GM18867 (cell line): ENCODE measurements at regions not wholly inside any gene's neighbourhood (a gene's known extent, or its start where the extent isn't known, plus 50 kb on each side); places are given as distances from the start of the nearest gene placed in this dataset.
A peak's percentile ranks its signal among the peaks of the same experiment; 100 is the strongest.

Source experiments
- ATAC-seq: cut with Tn5 transposase; IDR thresholded peaks from one replicate; pipeline ENCODE4 v1.9.1; 2021; ENCODE audit warnings: mild to moderate bottlenecking, moderate library complexity; ENCODE audit not compliant: unreplicated experiment

GRCh38 chr13:50587115-50587514, 256.4 kb downstream of the DLEU7 start:
- no peak for ATAC-seq

DNA sequence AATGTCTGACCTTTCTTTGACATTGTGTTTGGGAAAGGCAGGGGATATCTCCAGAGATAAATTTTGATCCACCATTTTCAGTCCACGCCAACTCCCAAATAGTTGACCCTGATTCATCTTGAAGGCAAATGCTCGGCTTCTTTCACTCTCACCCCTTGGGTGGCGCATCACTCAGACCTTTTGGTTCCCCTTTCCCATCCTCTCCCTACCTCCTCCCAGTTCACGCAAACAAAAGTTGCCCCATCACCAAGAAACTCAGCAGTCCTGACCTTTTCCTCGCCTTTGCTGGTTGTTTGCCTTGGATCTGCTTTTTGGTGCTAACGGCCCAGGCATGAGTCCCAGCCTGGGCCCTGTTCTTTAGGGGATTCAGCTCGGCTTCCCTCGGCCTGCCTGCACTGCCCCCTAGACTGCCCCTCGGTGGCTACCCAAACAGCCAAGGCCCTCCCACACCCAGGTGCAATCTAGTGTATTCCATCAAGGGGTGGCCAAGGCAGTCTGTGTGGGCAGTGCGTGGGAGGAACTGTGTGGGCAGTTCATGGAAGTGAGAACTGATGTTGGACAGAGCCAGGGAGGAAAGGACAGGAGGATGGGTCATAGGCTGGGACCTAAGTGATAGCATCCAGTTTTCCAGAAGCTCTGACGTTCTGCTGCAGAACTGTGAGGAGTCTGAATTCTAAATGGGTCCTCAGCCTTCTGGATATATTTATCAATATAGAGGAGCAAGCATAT, 255.7 kb downstream of the DLEU7 start:
- no peak for ATAC-seq

DNA sequence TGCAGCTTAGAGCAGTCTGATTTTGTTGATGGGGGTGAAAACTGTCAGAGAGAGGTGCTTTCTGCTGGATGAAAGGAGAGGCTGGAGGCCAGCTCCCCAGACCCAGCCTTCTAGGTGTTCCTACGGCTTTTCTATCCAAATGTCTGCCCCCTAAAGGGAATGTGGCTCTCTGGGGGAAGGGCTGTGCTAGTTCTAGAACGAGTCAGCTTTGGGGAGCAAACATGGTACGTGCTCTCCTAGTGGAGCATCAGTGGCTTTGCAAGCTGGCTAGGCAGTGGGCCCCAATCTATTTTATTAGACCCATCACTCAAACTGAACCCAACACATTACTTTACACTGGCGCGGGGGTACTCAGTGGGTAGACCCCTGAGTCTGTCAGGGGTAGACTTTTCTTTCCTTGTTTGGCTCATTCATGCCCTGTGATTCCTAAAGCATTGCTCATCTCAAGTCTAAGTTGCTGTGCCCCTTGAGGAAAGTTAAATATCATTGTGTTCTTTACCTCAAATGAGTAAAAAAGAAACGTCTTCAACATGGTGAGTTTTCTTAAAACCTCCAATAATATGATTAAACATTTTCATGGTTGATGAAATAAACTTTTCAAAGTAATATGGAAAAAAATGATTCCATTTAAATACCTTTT, 254.9 kb downstream of the DLEU7 start:
- ATAC-seq: no peak

- ATAC-seq: no peak
Measured at GRCh38 chr13:50589139-50589538, 254.4 kb downstream of the DLEU7 start.

DNA sequence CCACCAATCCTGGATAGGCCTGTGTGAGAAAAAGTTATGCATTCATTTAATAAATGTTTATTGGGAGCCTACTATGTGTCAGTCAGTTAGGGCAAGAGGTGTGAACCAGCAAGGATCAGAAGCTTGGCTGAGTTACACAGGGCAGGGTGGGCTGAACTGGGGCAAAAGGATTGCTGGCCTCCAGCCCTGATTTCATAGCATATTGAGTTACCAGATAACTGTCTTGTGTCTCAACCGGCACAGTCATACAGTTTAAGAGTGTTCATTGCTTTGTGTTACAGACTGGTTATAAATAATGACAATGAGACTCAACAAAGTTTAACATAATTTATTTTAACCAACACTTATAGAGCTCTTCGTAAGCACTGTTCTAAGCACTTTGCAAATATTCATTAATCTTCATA, 253.8 kb downstream of the DLEU7 start:
- ATAC-seq: no peak

GRCh38 chr13:50592412-50593155, 250.9 kb downstream of the DLEU7 start:
- no peak for ATAC-seq

DNA sequence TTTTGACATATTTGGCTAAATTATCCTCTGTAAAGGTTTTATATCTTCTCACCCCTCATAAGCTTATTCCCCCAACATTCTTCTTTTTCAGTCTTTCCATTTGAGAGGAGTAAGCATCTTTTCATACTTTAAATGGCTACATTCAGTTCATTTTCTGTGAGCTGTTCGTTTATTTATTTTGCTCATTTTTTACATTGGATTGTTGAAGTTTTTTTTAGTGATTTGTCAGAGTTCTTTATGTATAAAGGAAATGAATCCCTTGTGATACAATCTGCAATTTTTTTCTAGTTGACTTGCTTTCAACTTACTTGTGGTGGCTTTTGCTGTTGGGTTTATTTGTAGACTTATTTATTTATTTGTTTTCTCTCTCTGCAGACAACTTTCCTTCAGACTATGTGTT, 250.3 kb downstream of the DLEU7 start:
- no peak for ATAC-seq

DNA sequence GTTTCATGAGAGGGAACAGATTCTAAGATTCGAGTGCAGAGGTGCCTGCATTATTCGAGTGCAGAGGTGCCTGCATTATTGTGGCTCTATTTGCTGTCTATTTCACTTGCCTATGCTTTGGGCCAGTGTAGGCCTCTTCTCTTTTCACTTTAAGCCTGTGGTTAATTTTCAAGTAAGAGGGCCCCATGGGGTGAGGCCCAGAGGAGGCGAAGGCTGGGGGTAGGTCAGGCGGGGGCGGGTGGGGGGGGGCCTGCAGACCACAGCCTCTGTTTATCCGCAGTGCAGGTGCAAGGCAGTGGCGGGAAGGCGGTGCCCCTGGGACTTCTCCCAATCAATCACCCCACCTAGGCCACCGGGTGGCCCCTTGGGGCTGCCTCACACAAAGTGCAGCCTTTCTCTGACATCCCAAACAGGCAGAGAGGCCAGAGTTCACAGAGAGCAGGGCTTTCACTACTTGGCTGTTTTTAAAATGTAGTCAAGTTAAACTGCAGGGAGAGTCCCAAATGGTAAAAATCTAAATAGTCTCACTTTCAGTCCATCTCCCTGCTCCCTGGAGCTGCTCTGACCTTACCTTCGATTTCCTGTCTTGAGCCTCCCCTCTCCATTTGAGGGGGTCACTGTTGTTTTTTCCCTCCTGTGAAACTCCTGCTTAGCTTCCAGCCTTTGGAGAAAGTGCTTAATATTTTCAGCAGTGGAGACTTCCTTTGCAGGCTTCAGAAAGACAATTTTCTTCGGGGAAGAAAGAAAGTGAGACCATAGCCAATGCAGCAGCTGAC, 249.0 kb downstream of the DLEU7 start:
- ATAC-seq: peak; percentile 86

GRCh38 chr13:50595196-50595595, 248.3 kb downstream of the DLEU7 start:
- ATAC-seq: no peak

- ATAC-seq: no peak
Measured at GRCh38 chr13:50596156-50596555, 247.3 kb downstream of the DLEU7 start.

DNA sequence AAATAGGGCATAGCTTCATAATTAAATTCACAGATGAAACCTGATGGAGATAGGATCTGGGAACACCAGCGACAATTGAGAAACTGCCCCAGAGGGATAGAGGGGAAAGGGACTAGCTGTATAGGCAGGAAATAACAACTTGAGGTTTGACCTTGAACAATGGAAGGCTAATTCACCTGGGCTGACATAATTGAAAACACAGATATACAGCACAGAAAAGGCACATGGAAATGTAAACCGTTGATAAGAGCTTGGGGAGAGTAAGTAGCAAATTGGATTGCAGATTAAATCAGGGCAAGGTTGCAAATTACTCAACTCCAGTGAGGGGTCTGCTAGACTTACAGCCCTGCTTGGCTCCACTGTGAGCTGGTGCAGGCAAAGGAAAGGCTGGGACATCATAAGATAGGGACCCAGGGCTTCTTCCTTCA, 246.7 kb downstream of the DLEU7 start:
- no peak for ATAC-seq

DNA sequence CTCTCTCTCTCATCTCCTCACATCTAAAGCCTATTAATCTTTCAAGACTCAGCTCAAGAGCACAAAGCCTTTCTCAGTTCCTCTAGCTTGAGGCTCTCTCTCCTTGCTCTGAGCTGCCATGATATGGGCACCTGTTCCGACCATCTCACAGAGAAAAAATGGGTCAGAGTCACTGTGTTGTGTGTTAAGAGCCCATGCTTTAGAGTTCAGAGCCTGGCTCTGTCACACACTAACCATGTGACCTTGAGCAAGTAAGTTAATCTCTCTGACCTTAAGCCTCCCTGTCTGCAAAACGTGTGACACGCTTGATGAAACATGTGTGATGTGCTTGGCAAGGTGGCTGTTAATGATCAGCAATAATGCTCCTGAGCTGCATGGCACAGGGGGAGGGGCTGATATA, 245.2 kb downstream of the DLEU7 start:
- peak; percentile 36 for ATAC-seq

DNA sequence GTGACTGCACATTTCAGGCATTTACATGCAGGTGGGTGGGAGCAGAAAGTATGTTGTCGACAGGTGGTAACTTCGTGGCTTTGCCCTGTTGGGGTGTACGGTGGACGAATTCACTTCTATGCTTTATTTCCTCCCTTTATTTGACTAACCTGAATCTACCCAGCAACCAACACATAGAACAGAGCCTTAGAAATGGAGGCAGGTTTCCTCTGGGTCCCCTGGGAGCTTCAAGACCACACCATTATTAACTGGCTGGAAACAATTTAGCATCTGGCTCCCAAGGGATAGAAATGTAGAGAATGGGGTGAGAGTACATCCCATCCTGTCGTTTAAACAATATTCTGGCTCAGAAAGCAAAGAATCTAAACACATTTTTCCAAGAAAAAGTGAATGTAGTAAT, 244.4 kb downstream of the DLEU7 start:
- ATAC-seq: no peak

GRCh38 chr13:50599927-50600326, 243.6 kb downstream of the DLEU7 start:
- ATAC-seq: no peak

DNA sequence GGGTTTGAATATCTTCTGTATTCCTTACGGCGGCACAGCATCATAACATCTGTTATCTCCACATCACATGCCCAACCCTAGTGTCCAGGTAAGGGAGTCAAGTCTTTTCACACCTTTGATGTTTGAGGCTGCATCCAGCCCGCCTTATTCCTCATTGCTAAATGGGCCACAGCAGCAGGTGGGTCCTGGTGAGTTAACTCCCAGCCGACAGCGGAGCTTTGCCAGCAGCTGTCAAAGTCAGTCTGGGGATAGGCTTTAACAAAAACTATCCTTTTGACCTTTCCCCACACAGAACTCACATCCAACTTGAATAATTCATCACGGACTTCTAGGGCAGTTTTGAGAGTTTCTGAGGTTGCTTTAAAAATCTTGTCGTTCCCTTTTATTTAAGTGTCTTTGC, 235.1 kb downstream of the DLEU7 start:
- ATAC-seq: no peak

DNA sequence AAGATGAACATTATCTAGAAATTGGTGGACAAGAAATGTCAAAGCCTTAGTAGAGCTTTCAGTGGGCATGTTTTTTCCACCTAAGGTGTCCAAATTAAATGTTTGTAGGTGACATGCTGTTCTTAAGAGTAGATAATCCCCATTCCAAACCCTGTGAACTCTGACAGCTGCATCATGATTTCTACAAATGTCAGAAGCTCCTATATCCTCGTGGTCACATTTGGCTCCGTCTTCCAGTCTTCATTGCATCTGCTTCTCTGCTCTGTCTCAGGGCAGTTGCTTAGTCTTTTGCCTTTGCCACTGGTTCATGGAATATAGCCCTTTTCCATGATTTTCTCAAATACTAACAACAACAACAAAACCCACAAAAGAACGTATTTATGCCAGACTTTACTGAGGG, 234.5 kb downstream of the DLEU7 start:
- ATAC-seq: no peak

DNA sequence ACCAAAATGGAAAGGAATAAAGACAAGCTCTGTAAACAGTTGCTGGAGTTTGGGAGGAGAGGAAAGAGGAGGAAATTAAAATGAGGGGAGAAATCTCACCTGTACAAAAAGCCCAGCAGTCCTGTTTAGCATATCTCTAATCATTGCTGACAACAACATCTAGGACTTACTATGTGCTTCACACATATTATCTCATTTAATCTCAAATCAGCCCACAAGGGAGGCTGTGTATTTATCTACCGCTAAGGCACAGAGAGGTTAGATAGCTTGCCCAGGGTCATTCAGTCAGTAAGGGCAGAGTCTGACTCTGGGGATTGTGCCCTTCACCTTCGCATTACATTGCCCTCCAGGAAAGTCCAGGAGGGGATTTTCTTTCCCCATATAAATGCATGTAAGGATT, 233.3 kb downstream of the DLEU7 start:
- no peak for ATAC-seq

- no peak for ATAC-seq
Measured at GRCh38 chr13:50611117-50611781, 232.2 kb downstream of the DLEU7 start.

GRCh38 chr13:50612717-50613116, 230.8 kb downstream of the DLEU7 start:
- no peak for ATAC-seq

DNA sequence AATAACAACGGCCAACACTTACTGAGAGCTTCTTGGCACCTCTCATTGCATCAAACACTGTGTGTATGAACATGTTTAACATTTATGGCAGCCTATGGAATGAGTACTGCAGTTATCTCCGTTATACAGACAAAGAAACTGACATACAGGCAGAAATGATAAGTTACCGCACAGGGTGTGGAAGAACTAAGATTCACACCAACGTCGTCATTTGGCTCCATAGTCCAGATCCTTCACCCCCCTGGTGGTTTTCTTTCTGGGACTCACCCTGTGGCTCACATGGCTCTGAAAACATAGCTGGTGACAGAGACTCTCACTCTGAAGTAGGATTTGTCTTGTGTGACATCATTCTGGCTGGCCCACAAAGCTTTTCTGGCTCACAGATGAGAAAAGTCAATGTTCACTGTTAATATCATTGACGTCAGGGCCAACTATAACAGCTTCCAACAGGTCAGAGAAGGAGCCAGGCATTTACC, 230.1 kb downstream of the DLEU7 start:
- no peak for ATAC-seq

DNA sequence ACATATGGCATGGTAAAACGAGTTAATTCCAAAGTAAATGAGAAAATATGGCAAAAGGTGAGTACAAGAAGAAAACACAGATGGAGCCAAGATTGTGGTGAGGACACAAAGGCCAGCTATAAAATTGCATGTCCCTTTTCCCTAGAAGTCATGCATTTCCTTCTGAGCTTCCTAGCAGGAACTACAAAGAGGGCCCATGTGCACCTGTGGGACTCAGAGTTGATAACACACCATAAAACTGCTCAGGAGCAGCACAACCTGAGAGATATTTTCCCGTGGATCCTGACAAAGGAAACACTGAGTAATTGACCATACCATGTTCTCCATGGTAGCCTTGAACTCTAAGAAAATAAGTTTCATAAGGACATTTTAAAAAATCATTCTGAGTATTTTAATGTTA, 228.3 kb downstream of the DLEU7 start:
- no peak for ATAC-seq
